Non-pigmented ciliary epithelial cell (primary cell): ENCODE measurements at regions not wholly inside any gene's neighbourhood (a gene's known extent, or its start where the extent isn't known, plus 50 kb on each side); places are given as distances from the start of the nearest gene placed in this dataset.

ENCODE experiments used
- DNase-seq: peaks from one replicate; pipeline ENCODE4 v3.0.0-alpha.2; 2010; ENCODE audit warnings: low read depth

DNA sequence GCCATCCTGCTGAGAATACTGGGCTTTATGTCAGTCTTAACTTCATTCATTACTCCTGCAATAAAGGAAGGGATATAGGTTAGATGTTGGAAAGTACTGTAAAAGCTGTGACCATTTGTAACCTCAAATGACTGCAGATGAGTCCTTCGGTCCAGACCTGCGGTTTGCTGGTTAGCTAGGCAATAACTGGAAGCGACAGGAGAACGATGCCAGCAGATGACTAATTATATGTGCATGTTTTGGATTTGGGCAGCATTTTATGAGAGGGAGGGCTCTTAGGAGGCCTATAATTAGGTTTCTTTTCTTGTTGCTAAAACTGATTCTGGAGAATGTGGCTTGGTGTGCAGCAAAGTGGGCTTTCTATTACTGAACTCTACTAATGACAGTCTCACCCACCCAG, 205.6 kb downstream of the TMEM182 start:
- peak; percentile 17 for DNase-seq

DNA sequence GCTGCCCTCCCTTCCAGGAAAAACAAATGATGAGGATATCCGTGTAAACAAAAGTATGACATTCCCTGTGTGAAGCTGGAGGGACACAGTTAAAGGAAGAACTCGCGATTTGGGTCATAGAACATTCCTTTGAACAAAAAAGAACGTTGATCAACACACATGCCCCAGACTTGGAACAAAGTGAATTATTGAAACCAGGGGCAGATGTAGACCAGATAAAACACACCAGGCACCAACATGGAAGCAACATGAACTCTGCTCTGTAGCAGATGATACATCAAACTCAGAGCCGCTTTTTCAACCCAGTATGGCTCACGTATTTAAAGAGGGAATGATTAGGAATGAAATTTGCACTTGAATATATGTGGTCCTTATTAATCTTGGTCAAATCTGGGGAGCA, 206.5 kb downstream of the TMEM182 start:
- no peak for DNase-seq

DNA sequence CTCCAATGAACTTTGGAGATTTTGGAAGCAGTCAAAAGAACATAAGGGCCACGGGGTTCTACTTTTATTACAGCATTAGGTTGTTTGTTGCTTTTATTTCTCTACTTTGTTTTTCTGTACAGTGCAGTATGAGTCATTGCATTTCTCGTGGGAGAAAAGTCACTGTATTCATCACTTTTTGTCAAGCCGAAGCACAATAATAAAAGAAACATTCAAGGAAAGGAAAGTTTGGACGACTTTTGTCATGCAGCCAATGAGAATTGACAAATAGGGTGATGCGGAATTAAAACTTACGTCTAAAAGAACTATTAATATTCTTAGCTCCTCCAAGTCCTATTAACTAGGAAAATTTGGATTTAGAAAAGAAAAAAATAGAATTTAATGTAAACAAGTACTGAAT, 209.9 kb downstream of the TMEM182 start:
- DNase-seq: no peak

DNA sequence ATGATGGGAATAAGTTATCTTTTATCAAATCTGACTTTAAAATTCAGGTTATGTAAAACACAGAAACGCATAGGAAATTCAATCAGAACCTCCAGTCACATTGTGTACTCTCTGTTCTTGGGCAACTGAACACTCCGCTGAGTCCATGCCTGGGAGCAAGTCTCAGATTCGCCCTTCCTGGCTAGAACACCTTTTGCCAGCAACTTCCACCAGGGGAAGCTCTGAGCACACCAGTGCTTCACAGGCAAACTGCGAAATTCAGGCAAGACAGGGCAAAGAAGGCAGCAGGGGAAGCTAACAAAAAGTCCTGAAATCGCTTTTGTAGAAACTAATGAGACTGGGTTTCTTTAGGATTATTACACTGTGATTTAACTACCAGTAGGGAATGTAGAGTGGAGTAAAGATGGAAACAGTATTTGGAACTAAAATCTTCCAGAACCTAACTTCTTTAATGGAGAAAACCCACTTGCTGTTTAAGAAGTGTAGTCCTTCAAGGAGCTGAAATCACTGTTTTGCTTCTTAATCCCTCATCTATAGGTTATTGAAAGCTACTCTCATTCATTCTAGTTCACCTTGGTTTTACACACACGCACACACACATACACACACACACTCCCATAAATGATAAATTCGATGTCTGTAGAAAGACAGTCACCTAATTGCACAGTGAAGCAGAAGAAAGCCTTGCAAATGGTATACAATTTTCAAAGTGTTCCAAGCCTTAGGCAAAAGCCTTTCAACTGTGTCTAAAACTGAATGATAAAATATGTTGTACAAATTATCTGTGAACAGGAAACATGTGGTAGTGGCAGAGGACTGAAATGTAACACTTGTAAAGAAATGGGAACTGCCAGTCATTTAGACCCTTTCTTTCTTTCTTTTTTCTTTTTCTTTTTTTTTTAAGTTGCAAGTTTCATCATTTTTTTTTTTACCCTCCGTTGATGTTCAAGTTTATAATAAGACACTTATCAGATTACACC, 214.5 kb downstream of the TMEM182 start:
- DNase-seq: no peak

DNA sequence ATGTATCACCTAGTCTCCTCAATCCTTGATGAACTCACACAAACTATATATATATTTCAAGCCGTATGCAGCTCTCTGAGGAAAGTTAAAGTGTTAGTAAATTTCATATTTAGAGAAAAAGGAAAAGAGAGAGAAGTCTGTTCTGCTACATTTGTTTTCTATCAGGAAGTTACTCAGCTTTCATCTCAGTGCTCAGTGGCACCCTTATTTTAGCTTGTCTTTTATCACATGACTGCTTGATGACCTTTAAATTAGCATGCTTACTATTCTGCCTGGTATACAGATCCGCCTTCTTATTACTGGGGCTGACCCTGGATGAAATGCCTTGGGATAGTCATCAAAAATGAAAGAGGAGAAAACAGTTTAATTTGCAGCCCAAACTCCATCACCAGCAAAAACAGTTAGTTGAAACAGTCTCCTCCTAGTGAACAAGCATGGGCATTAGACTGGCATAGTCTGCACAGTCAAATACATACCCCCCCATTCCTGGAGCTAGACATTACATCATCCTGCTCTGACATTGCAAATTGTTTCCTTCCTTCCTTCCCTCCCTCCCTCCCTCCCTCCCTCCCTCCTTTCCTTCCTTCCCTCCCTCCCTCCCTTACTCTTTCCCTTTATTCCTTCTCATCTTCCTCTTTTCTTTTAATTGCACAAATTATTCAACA, 215.7 kb downstream of the TMEM182 start:
- no peak for DNase-seq

DNA sequence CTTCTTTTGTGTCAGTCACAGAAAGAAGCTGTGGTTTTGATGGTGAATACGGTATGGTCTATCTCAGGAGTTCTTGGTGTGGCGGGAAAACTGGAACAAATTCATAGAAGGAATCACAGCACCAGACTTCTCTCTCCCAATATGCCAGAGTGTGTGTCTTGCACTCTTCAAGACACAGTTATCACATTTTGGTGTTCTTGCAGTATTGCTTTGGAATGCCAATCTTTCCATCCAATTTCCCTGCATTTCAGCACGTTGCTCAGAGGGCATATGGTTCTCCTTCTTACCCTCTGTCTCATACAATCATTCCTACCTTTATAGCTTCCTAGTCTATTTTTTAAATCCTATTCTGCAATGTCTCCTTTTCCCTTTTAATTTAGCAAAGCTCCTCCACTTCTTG, 216.3 kb downstream of the TMEM182 start:
- DNase-seq: no peak

DNA sequence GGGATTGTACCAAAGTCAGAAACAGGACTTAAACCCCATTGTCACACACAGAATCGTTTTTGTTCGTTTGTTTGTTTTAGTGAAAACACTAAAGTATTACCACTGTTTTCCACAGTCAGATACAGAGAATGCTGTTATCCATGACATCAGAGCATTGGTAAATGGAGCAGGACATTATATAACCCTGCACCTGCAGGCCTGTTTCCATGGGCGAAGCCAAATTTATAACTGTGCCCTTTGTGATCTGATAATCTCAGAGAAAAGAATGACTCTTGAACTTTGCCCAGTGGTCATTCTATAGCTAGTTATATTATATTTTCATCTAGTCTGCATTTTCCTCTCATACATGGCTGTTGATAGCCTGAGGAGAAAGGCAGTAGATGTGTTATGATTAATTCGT, 217.6 kb downstream of the TMEM182 start:
- no peak for DNase-seq

DNA sequence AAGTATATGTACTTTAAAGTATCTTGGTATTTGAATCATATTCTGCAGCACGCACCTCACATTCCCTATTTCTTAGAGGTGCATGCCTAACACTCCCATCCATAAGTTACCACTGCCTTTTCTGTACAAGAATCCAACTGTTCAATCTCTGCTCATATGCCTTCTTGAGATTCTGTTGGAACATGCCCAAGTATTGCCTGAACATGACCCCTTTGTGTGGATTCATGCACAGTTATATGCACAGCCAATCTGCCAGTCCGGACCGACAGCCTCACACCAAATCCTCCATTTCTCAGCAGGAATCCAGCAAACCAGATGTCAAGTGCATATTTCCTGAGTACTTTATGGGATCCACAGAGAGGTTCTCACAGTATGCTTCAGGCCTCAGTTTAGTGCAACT, 222.0 kb downstream of the TMEM182 start:
- DNase-seq: no peak

DNA sequence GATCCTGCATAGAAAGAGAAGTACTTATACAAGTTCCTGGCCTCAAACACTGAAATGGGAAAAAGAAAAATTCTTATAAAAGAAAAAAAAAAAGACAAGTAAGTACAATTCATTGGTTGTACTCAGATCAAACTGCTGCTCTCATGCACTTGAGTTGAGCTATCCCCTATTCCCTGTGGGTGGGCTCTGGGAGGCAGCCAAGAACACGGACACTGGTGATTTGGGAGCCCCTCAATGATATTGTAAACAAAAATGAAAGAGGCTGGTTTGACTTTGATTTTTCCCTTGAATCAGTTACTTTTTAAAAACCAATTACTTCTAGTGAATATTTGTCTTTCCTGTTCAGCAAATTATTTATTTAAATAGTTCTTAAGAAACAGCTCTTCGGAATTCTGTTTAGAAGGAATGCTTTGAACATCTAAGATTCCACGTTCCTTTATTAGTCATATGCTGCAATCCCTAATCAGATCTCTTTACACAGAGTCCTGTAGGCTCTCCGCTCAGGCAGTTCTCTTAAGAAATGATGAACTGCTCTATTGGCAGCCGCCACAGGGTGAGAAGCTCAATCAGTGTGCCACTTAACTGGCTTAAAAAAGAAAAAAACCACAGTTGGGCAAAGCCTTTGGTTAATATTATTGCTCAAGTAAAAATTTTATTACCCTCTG, 225.1 kb downstream of the TMEM182 start:
- DNase-seq: no peak

DNA sequence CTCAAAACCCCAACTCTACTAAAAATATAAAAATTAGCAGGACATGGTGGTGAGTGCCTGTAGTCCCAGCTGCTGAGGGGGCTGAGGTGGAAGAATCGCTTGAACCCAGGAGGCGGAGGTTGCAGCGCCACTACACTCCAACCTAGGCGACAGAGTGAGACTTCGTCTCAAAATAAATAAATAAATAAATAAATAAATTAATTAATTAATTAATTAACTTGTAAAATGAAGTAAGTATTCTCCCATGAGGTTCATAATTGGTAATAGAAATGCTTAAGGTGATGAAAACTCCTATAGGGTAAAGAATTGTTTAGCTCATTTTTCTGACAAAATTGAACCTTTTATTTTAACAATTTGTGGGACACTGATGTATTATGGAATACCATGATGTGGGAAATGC, 230.8 kb downstream of the TMEM182 start:
- no peak for DNase-seq

DNA sequence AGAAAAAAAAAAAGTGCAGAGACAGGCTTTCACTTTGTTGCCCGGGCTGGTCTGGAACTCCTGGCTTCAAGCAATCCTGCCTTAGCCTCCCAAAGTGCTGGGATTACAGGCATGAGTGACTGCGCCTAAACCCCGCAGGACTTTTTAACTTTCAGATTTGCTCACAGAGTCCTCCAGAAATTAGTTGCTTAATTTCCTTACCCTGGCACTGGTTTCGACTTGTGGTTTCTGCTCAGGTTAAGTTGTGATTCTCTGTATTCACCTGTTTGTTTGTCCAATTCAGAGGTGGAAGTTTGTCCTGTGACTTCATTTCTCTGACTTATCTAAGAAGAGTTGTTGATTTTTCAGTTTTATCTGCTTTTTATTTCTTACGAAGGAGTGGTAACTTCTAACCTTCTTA, 238.1 kb downstream of the TMEM182 start:
- no peak for DNase-seq

DNA sequence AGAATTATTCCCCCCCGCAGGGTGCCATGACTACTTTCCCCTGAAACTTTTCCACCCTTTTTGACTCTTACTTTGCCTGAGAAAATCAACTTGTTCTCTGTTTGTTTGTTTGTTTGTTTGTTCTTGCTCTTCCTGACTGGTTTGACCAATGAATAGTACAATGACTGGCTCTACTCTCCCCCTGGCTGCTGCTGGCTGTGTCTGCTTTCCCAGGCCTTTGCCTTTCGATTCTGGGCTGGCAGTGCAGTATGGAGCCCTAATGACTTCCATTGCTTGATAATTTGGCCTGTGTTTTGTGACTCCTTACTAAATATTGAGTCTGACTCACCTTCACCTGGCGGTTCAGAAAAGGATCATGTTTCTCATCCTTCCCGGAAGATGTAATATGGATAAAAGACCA, 241.1 kb downstream of the TMEM182 start:
- no peak for DNase-seq

DNA sequence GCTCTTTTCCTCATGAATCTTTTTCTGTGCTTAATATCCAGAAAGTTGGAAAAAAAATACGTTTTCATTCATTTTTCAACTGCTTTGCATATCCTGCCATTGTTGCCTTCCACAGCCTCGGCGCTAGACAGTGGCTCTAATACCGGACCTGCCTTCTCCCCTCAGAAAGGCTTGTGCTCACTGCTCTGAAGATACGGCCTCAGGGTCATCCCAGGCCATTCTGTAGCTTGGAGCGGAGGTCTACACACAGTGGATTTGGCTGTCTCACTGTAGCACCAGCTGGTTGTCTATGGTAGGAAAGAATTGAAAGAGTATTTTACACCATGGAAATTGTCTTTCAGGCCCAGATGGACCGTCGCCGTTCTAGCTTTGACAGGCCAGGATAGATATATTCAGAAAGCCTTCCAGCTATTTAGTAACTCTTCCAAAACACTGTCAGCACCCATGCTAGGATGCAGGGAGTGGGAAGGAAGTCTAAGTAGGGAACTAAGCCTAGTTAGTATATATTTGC, 242.0 kb downstream of the TMEM182 start:
- DNase-seq: no peak

DNA sequence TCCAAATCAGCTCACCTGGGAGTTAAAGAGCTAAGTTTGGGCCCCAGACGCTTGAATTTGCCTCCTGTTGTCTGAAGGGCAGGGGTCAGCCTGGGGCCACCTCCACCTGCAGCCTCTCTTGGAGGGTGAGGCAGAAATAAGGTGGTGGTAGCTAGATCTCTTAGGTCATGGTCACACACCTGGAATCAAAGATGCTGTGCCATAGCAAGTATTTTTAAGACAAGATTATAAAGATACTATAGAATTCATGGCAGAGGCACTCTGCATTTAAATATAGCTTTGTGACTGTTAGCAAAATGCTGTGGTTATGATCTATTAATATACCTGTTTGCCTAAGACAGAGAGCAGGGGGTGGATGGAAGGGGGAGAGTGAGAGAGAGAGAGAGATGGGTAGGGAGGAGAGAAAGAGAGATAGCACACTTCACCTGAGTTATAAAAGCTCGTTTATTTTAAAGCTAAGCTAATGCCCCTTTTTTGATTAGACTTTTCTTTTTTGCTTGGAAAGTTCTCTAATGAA, 242.7 kb downstream of the TMEM182 start:
- no peak for DNase-seq

DNA sequence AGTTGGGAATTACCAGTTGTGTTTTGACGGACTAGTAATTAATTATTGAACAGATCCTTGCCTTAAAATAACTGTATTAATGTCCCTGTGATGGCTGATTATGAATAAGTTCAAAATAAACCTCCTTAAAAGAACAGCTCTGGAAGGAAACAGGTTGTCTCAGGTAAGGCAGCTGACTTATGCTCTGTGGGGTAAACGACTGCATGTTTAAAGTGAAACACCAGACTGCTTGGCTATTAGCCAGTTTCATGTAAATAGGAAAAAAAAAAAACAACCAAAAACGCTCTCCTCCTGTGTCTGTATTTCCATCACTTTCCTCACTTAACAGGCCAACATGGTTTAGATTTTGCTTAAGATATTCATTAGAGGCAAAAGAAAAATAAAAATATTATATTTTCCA, 243.6 kb downstream of the TMEM182 start:
- DNase-seq: no peak

DNA sequence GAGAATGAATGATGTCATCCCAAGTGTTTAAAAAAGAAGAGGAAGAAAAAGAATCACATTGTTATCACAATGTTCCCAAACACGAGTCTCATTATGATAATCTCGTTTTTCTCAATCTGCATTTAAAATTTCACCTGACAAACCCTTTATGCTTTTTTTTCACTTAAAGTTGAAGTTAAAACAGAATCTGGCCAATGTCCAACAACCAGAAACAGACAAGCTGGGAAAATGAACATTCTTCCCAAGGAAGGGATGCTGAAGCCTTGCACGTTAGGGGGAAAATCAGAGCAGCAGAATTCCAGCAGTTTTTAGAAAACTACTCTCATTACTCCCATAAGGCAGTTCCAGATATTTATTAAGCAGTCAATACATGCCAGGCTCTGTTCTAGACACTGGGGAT, 245.3 kb downstream of the TMEM182 start:
- DNase-seq: no peak

DNA sequence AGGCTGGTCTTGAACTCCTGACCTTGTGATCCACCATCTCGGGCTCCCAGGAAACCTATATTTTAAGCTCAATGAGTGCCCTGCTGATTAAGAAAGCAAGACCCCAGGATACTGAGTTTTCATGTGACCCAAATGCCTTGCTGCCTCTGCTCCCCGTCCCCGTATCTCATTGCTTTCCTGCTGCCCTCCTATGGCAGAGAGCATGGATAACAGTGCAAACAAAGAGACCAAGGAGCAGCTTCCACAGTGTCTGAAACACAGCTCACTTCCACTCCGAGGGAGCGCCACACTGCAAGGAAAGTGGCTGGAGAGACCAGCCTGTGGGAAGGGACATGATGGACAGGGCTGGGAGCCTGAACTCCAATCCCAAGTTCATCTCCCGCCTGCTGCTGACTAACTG, 246.8 kb downstream of the TMEM182 start:
- no peak for DNase-seq

DNA sequence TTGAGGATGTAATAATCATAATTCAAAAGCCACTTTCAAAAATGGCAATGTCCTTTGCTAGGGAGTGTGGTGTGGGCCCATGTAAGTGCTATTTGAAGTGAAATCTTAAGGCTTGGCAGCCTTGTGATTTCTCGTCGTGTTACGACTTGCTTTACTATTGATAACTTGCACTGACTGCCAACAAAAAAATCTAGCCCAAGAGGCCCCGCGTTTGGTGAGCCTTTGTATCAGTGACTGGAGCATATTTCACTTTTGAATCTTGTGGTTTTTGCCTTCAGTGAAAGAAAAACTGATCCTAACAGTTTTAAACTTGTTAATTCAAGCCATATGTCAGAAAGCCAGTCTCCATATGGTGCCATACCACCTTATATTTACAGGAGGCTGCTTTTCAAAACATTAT, 248.0 kb downstream of the TMEM182 start:
- DNase-seq: no peak

DNA sequence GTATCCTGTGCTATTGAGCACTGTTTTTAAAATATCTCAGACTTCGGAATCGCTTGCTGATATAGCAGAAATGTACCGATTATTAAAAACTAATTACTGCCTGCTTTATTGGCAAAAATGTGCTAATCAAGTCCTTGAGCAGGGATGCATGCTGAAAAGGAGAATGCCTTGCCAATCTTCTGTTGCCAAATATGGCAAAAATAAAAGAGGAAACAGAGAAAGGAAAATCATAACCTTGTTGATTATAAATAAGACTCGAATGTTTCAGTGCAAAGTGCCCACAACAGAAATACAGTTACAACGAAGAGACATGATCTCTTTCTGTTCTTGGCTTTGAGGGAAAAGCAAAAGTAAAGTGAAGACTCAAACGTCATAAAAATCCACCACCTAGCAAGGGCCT, 248.5 kb downstream of the TMEM182 start:
- no peak for DNase-seq

DNA sequence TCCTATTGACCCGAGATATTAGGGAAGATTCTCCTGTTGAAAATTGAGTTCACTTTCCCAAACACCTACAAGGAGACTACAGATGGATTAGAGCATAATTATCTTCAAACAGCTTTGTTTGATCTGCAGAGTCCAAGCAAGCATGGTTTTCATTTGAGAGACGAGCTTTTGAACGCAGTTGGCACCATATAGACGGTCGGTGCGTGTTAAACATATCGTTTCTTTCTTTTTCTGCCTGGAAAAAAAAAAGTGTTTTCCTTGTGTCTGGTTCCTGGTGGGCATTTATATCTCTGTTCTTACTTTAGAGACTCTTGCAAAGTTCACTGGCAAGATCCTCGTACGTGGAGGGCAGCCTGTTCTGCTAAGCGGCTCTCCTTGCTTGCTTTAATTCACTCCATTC, 248.9 kb downstream of the TMEM182 start:
- no peak for DNase-seq

DNA sequence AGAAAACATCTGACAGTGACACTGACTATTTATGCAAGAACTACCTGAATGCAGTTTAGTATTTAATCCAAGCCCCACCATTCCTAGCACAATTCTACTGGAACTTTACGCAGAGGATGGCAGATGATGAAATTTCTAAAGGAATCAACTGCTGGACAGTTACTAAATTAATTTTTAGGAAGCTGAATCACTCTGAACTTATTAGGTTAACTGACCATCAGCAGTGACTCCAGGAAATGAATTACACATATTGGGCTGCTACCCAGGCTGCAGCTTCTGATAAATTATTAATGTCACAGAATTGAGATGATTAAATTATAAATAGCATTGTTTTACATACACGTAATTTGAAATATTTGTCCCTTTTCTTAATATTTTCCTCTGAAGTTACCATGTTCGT, 250.8 kb downstream of the TMEM182 start:
- DNase-seq: no peak

DNA sequence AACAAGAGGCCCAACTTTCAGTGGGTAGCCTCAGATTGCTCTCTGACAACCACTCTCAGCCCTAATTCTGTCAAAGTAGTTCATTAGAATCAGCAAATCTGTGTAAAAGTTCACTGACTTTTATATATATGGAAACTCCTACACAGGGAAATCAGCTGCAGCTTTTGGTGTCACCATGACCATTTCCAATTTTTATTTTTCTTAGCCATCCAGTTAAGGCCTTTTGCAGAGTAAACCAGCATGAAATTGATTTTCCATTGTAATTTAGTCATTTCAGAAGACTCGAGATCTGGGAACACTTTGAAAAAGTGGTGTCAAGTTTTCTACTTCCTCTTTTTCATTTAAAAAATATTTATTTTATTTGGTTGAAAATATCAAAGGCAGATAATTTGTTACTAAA, 263.2 kb downstream of the TMEM182 start:
- DNase-seq: no peak

DNA sequence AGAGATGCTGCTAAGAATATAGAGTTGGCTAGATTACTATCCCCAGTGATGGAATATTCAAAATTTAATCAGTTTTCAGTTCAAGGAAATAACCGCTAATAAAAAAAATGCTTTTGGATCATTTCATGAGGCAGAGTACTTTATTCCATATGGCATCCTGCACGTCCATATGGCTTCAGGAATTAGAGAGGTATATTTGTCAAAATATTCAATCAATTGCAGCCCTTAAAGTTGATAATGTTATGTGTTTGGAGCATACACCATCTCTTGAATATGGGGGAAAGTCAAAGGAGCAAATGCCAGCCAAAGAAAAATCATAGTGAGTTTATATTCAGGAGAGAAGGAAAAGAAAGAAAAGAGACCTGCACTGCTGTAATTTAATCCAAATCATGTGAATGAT, 266.4 kb downstream of the TMEM182 start:
- DNase-seq: no peak
